ENCODE measurements at regions not wholly inside any gene's neighbourhood (a gene's known extent, or its start where the extent isn't known, plus 50 kb on each side); places are given as distances from the start of the nearest gene placed in this dataset.

DNA sequence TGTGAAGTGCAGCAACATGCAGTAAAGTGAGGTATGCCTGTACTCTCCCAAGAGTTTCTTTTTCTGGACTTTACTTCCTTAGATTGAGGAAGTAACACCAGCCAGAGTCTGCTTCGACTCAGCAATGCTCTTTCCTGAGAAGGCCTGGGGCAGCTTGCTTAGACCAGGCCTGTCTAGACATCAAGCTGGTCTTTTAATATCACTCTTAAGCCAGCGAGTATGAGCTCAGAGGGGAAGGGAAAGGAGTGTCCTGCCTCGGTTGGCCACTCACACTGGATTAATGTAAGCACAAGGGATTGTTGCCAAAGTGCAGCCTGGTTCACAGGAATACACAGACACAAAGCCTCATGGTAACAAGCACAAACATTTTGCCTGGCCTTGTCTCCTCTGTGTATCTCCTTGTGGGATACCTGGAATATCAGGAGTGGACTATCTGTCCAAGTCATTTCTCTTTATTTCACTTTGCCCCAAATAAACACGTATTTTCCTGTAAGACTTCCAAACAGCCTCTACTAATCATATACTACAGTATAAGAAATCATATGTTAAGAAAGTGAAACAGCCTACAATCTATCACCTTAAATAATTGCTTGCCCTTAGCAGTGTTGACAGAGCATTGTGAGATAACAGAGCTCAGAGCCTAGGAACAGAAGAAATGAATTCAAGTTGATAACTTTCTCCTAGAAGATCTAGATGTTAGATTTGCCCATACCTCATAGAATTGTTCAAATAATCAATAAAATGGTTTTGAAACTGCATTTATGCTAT lies 121.2 kb upstream of the DAAM1 start:
- no peak for DNase-seq (ENCODE audit: low spot score in 2 of 2)
- TF ChIP-seq, protein P1, sequence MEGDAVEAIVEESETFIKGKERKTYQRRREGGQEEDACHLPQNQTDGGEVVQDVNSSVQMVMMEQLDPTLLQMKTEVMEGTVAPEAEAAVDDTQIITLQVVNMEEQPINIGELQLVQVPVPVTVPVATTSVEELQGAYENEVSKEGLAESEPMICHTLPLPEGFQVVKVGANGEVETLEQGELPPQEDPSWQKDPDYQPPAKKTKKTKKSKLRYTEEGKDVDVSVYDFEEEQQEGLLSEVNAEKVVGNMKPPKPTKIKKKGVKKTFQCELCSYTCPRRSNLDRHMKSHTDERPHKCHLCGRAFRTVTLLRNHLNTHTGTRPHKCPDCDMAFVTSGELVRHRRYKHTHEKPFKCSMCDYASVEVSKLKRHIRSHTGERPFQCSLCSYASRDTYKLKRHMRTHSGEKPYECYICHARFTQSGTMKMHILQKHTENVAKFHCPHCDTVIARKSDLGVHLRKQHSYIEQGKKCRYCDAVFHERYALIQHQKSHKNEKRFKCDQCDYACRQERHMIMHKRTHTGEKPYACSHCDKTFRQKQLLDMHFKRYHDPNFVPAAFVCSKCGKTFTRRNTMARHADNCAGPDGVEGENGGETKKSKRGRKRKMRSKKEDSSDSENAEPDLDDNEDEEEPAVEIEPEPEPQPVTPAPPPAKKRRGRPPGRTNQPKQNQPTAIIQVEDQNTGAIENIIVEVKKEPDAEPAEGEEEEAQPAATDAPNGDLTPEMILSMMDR (IDR thresholded peaks at IDR 0.05), result no peak
- H3K27ac ChIP-seq, result no peak overlapping the region
- no peak overlapping the region for H3K4me3 ChIP-seq
- intact Hi-C loops (cut with DNase I), result no loop called here
- no peaks in the 10 kb centered on the region for H3K27me3 ChIP-seq
- no peaks in the 10 kb centered on the region for H3K4me1 ChIP-seq
- peaks cover 0 to 12% of the 10 kb centered on the region in 2 donors for H3K9me3 ChIP-seq
- H3K36me3 ChIP-seq, result no peaks in the 10 kb centered on the region

DNA sequence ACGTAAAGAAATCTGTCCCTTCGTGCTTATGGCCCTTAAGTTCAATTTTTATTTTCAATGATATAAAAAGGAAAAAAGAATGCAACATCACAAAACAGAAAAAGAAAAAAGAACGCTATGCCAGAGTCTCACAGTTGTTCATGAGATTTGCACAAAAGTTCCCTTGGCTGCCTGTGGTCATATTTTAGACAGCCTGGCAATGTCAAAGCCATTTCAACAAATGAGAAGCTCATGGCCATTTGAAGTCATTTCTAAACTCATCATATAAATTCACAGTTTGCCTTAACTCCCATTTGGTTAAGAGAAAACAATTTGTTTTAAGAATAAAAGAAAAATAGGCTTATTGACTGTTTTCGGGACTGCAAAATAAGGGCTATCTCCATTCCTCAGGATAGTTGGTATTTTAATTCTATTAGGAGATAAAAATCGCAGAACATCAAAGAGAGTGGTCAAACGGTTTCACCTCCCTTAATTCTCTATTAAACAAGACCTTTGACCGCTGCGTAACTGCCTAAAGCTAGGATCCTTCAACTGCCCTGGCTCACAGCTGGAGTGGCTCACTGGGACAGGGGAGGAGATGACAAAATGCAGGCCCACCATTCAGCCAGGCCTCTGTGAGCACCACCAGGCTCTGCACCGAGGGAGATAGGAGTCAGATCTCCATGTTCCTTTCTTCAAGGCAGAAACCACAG lies 119.2 kb upstream of the DAAM1 start:
- H3K27ac ChIP-seq, result no peak overlapping the region
- no peak for DNase-seq (ENCODE audit: low spot score in 2 of 2)
- TF ChIP-seq, protein P1 (IDR thresholded peaks at IDR 0.05), result no peak
- H3K9me3 ChIP-seq, result no peaks in the 10 kb centered on the region
- H3K4me3 ChIP-seq, result no peak overlapping the region
- no peaks in the 10 kb centered on the region for H3K4me1 ChIP-seq
- intact Hi-C loops (cut with DNase I), result no loop called here
- H3K27me3 ChIP-seq, result no peaks in the 10 kb centered on the region
- H3K36me3 ChIP-seq, result no peaks in the 10 kb centered on the region

DNA sequence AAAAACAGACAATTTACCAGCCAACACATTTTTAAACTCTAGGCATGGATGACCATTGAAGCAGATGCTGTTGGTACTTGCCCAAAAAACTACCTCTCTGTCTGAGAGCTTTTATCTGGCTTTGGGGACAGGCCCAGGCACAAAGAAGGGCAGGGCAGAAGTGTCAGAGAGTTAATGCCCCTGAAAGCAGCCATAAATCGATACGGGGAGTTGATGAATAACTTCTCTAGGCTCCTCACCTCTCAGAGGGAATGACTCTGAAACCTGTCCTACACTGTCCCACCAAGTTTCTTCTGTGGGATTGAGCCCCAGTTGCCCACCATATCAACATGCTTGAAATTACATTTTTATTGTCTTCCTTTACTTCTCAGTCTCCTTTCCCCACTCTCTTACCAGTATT lies 113.0 kb upstream of the DAAM1 start:
- DNase-seq (ENCODE audit: low spot score in 2 of 2), result no peak
- H3K36me3 ChIP-seq, result no peaks in the 10 kb centered on the region
- intact Hi-C loops (cut with DNase I), result no loop called here
- H3K9me3 ChIP-seq, result no peaks in the 10 kb centered on the region
- H3K27ac ChIP-seq, result no peak overlapping the region
- no peaks in the 10 kb centered on the region for H3K4me1 ChIP-seq
- H3K4me3 ChIP-seq, result no peak overlapping the region
- TF ChIP-seq, protein P1 (IDR thresholded peaks at IDR 0.05), result no peak
- H3K27me3 ChIP-seq, result no peaks in the 10 kb centered on the region

DNA sequence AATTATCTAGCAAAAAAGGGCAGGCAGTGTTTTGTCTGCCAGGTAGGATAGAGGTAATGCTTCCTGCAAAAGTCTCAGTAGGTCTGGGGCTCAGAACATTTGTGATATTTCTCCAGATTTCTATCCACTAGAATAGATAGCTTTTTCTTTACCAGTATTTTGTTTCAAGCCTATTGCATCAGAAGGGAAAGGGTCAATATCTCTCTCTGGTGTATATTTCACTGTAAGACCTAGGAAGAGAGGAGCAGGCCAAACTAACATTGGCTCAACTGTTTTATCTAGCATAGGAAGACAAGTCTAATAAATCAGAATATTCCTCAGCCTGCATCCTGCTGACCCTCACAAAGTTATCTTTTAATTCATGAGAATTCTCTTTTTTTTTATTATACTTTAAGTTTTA lies 106.7 kb upstream of the DAAM1 start:
- no peaks in the 10 kb centered on the region for H3K9me3 ChIP-seq
- intact Hi-C loops (cut with DNase I), result no loop called here
- TF ChIP-seq, protein P1 (IDR thresholded peaks at IDR 0.05), result no peak
- H3K27me3 ChIP-seq, result no peaks in the 10 kb centered on the region
- H3K4me3 ChIP-seq, result no peak overlapping the region
- H3K4me1 ChIP-seq, result no peaks in the 10 kb centered on the region
- H3K27ac ChIP-seq, result no peak overlapping the region
- DNase-seq (ENCODE audit: low spot score in 2 of 2), result no peak
- no peaks in the 10 kb centered on the region for H3K36me3 ChIP-seq

DNA sequence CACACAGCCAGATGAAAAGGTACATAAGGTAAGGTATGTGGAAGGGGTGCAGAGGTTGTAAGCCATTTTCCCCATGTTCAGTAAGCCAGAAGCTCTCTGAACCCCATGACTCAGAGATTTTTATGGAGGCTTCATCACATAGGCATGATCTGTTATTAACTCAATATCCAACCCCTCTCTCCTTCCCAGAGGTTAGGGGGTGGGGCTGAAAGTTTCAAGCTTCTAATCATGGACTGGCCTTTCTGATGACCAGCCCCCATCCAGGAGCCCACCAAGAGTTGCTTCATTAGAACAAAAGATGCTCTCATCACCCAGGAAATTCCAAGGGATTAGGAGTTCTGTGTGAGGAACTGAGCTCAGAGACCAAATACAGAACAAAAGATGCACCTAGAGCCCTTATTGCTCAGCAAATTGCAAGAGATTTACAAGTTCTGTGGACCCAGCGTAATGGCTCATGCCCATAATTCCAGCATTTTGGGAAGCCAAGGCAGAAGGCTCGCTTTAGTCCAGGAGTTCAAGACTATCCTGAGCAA lies 103.2 kb upstream of the DAAM1 start:
- TF ChIP-seq, protein P1 (IDR thresholded peaks at IDR 0.05), result no peak
- Histone ChIP-seq H3K9me3 (no peaks in the 10 kb centered on the region), H3K4me1 (no peaks in the 10 kb centered on the region), H3K27ac (no peak overlapping the region), H3K36me3 (no peaks in the 10 kb centered on the region), H3K27me3 (no peaks in the 10 kb centered on the region), H3K4me3 (no peak overlapping the region)
- intact Hi-C loops (cut with DNase I), result no loop called here
- no peak for DNase-seq (ENCODE audit: low spot score in 2 of 2)
